ENCODE measurements at regions not wholly inside any gene's neighbourhood (a gene's known extent, or its start where the extent isn't known, plus 50 kb on each side); places are given as distances from the start of the nearest gene placed in this dataset.

GRCh38 chr9:118058227-118058626 lies 354.0 kb downstream of the TLR4 start:
- no peak overlapping the region for H3K27ac ChIP-seq (replicated peaks in 1 of 4)
- 57% methylated on average over 2 of the region's 2 CpGs for WGBS
- no peak for TF ChIP-seq POLR2A (IDR thresholded peaks at IDR 0.05; ENCODE audit: low read depth)
- no peak for TF ChIP-seq CTCF (IDR thresholded peaks at IDR 0.05)
- TF ChIP-seq EP300 (IDR thresholded peaks at IDR 0.05) = no peak
- no peak for TF ChIP-seq POLR2AphosphoS5 (IDR thresholded peaks at IDR 0.05)
- no peak overlapping the region for H3K4me3 ChIP-seq
- intact Hi-C loops (cut with DNase I) = no loop called here
- no peaks in the 10 kb centered on the region for H3K9me3 ChIP-seq
- H3K4me1 ChIP-seq = no peaks in the 10 kb centered on the region
- H3K27me3 ChIP-seq = peaks cover 0 to 3% (median 0%) of the 10 kb centered on the region in 4 donors
- DNase-seq (ENCODE audit: extremely low spot score) = no peak
- no peaks in the 10 kb centered on the region for H3K36me3 ChIP-seq

GRCh38 chr9:118059484-118060278 lies 355.5 kb downstream of the TLR4 start:
- H3K4me3 ChIP-seq = no peak overlapping the region
- no peak for DNase-seq (ENCODE audit: extremely low spot score)
- no peak for TF ChIP-seq POLR2A (IDR thresholded peaks at IDR 0.05; ENCODE audit: low read depth)
- TF ChIP-seq POLR2AphosphoS5 (IDR thresholded peaks at IDR 0.05) = no peak
- TF ChIP-seq CTCF (IDR thresholded peaks at IDR 0.05) = no peak
- WGBS = 20% methylated on average over 11 of the region's 11 CpGs
- H3K27me3 ChIP-seq = peaks cover 0 to 3% (median 0%) of the 10 kb centered on the region in 4 donors
- no peaks in the 10 kb centered on the region for H3K4me1 ChIP-seq
- intact Hi-C loops (cut with DNase I) = no loop called here
- no peak overlapping the region for H3K27ac ChIP-seq (replicated peaks in 1 of 4)
- no peaks in the 10 kb centered on the region for H3K9me3 ChIP-seq
- H3K36me3 ChIP-seq = no peaks in the 10 kb centered on the region

GRCh38 chr9:118083161-118083560 lies 379.0 kb downstream of the TLR4 start:
- intact Hi-C loops (cut with DNase I) = no loop called here
- Histone ChIP-seq H3K4me1 (no peaks in the 10 kb centered on the region), H3K36me3 (no peaks in the 10 kb centered on the region), H3K4me3 (no peak overlapping the region), H3K9me3 (no peaks in the 10 kb centered on the region), H3K27ac (replicated peaks in 1 of 4) (no peak overlapping the region), H3K27me3 (no peaks in the 10 kb centered on the region)
- TF ChIP-seq POLR2AphosphoS5 (IDR thresholded peaks at IDR 0.05) (no peak), CTCF (IDR thresholded peaks at IDR 0.05) (no peak), POLR2A (IDR thresholded peaks at IDR 0.05; ENCODE audit: low read depth) (no peak), EP300 (IDR thresholded peaks at IDR 0.05) (no peak)
- no peak for DNase-seq (ENCODE audit: extremely low spot score)
- WGBS = 85% methylated on average over 13 of the region's 13 CpGs

- H3K27ac ChIP-seq (replicated peaks in 1 of 4) = no peak overlapping the region
- intact Hi-C loops (cut with DNase I) = no loop called here
- no peak overlapping the region for H3K4me3 ChIP-seq
- no peaks in the 10 kb centered on the region for H3K27me3 ChIP-seq
- DNase-seq (ENCODE audit: extremely low spot score) = no peak
- H3K9me3 ChIP-seq = no peaks in the 10 kb centered on the region
- 84% methylated on average over 2 of the region's 2 CpGs for WGBS
- TF ChIP-seq EP300 (IDR thresholded peaks at IDR 0.05) (no peak), POLR2A (IDR thresholded peaks at IDR 0.05; ENCODE audit: low read depth) (no peak), POLR2AphosphoS5 (IDR thresholded peaks at IDR 0.05) (no peak), CTCF (IDR thresholded peaks at IDR 0.05) (no peak)
- H3K36me3 ChIP-seq = no peaks in the 10 kb centered on the region
- no peaks in the 10 kb centered on the region for H3K4me1 ChIP-seq
Measured at GRCh38 chr9:118088090-118088489, 383.9 kb downstream of the TLR4 start.

- Histone ChIP-seq H3K27ac (replicated peaks in 1 of 4) (no peak overlapping the region), H3K9me3 (no peaks in the 10 kb centered on the region), H3K27me3 (no peaks in the 10 kb centered on the region), H3K4me3 (no peak overlapping the region), H3K36me3 (no peaks in the 10 kb centered on the region), H3K4me1 (no peaks in the 10 kb centered on the region)
- intact Hi-C loops (cut with DNase I) = no loop called here
- no peak for DNase-seq (ENCODE audit: extremely low spot score)
- TF ChIP-seq POLR2A (IDR thresholded peaks at IDR 0.05; ENCODE audit: low read depth) (no peak), CTCF (IDR thresholded peaks at IDR 0.05) (no peak), POLR2AphosphoS5 (IDR thresholded peaks at IDR 0.05) (no peak), EP300 (IDR thresholded peaks at IDR 0.05) (no peak)
- 43% methylated on average over 2 of the region's 2 CpGs for WGBS
Measured at GRCh38 chr9:118091226-118091625, 387.0 kb downstream of the TLR4 start.

Measured in esophagus muscularis mucosa (tissue), 4 donors.